A549 (cell line): ENCODE measurements at regions not wholly inside any gene's neighbourhood (a gene's known extent, or its start where the extent isn't known, plus 50 kb on each side); places are given as distances from the start of the nearest gene placed in this dataset.

ENCODE experiments used
- ATAC-seq, 2 experiments: fragments of 200-7000 bp in 1 of 2; fragments of >200 bp in 1 of 2; cut with Nextera tagmentation in 1 of 2; cut with Tn5 transposase in 1 of 2; 3 replicates each; pipeline versions ENCODE4 v1.8.0 to v1.9.1; 2018 to 2020; ENCODE audit warnings: mild to moderate bottlenecking in 1 of 2, moderate library complexity in 1 of 2
- CTCF ChIA-PET: fragments of 300-600 bp; sonication (Branson Sonifier 250); formaldehyde crosslinking; extraction: SDS; loops from one replicate; lab custom pipeline; 2021; ENCODE audit warnings: antibody characterized with exemption, inconsistent platforms; lab: Yijun Ruan, JAX
- POLR2A ChIA-PET: fragments of 350-600 bp; formaldehyde crosslinking; extraction: SDS; loops from one replicate; lab custom pipeline; 2021; ENCODE audit warnings: antibody characterized with exemption, inconsistent platforms; lab: Yijun Ruan, JAX
- DNase-seq, 2 experiments: peaks; one replicate each; pipeline versions ENCODE4 v3.0.0 to v3.0.0-alpha.2; 2011 to 2016; ENCODE audit warnings: low read depth in 1 of 2, low spot score in 1 of 2
- FAIRE-seq: peaks from 2 replicates; lab custom pipeline; 2011; peaks lifted over from hg19 to GRCh38; lab: Jason Lieb, UNC
- H3K27ac ChIP-seq, 2 experiments: fragments of >200 bp; sonication (Bioruptor Twin); formaldehyde crosslinking; 3 replicates each; pipeline ENCODE4 v1.5.1; 2016 to 2017
- H3K4me1 ChIP-seq: fragments of >200 bp; sonication (Bioruptor Twin); formaldehyde crosslinking; 3 replicates; pipeline ENCODE4 v1.6.1; 2016
- H3K4me2 ChIP-seq: fragments of >200 bp; sonication (Bioruptor Twin); formaldehyde crosslinking; 3 replicates; pipeline ENCODE4 v1.6.1; 2016
- H3K4me3 ChIP-seq: fragments of >200 bp; sonication (Bioruptor Twin); formaldehyde crosslinking; 3 replicates; pipeline ENCODE4 v1.5.1; 2016
- H3K9me3 ChIP-seq: fragments of >200 bp; sonication (Bioruptor Twin); formaldehyde crosslinking; 3 replicates; pipeline ENCODE4 v1.6.1; 2016
- CBX2 ChIP-seq: fragments of 200-600 bp; sonication (generic); IDR thresholded peaks from 2 replicates; pipeline ENCODE4 v1.6.1; 2016; ENCODE audit warnings: low read depth, mild to moderate bottlenecking, borderline replicate concordance
- CHD2 ChIP-seq: fragments of 150-350 bp; IDR thresholded peaks from 2 replicates; pipeline ENCODE4 v1.6.1; 2014; ENCODE audit warnings: low read length; ENCODE audit not compliant: partially characterized antibody
- CHD4 ChIP-seq: fragments of 200-600 bp; sonication (generic); IDR thresholded peaks from 2 replicates; pipeline ENCODE4 v1.6.1; 2016; ENCODE audit warnings: antibody characterized with exemption, mild to moderate bottlenecking, borderline replicate concordance
- EHF ChIP-seq: fragments of 250-450 bp; sonication (Bioruptor Pico); IDR thresholded peaks from 2 replicates; pipeline ENCODE4 v1.5.0; 2020; ENCODE audit warnings: mild to moderate bottlenecking
- EP300 ChIP-seq, 2 experiments: fragments of >200 bp; sonication (Bioruptor Twin); formaldehyde crosslinking; IDR thresholded peaks; 2 replicates in 1 of 2; 3 replicates in 1 of 2; pipeline ENCODE4 v1.6.1; 2016 to 2017
- ESRRA ChIP-seq: fragments of 150-350 bp; IDR thresholded peaks from 2 replicates; pipeline ENCODE4 v1.6.1; 2014; ENCODE audit warnings: mild to moderate bottlenecking, low read length, borderline replicate concordance
- FOSB ChIP-seq: fragments of 250-450 bp; sonication (Bioruptor Pico); IDR thresholded peaks from 2 replicates; pipeline ENCODE4 v1.5.0; 2020; ENCODE audit warnings: mild to moderate bottlenecking, moderate library complexity
- FOSL2 ChIP-seq, 2 experiments: fragments of 450-650 bp in 1 of 2; fragments of >200 bp in 1 of 2; sonication (Bioruptor Twin) in 1 of 2; formaldehyde crosslinking; IDR thresholded peaks; 2 replicates each; pipeline versions ENCODE4 v1.5.0 to v1.6.1; 2016 to 2020; ENCODE audit warnings: mild to moderate bottlenecking in 1 of 2, moderate library complexity in 1 of 2
- HEYL ChIP-seq: fragments of 250-450 bp; sonication (Bioruptor Pico); IDR thresholded peaks from 2 replicates; pipeline ENCODE4 v1.8.0; 2021; ENCODE audit warnings: mild to moderate bottlenecking, moderate library complexity
- HOXB13 ChIP-seq: fragments of 250-450 bp; sonication (Bioruptor Pico); IDR thresholded peaks from 2 replicates; pipeline ENCODE4 v1.5.0; 2020; ENCODE audit warnings: low read depth, mild to moderate bottlenecking, moderate library complexity
- KDM1A ChIP-seq: fragments of 200-600 bp; sonication (generic); IDR thresholded peaks from 2 replicates; pipeline ENCODE4 v1.6.1; 2016; ENCODE audit warnings: low read depth, mild to moderate bottlenecking
- MAFK ChIP-seq: fragments of 450-650 bp; IDR thresholded peaks from 2 replicates; pipeline ENCODE4 v1.6.1; 2014; ENCODE audit not compliant: partially characterized antibody
- NR3C1 ChIP-seq: fragments of >200 bp; sonication (Bioruptor Twin); formaldehyde crosslinking; IDR thresholded peaks from 3 replicates; pipeline ENCODE4 v1.6.1; 2017
- PHF8 ChIP-seq: fragments of 200-600 bp; sonication (generic); IDR thresholded peaks from 2 replicates; pipeline ENCODE4 v1.6.1; 2016; ENCODE audit warnings: low read depth, mild to moderate bottlenecking, antibody characterized with exemption, moderate library complexity, borderline replicate concordance
- POLR2A ChIP-seq: IDR thresholded peaks from 2 replicates; pipeline ENCODE4 v1.6.1; 2012; ENCODE audit warnings: mild to moderate bottlenecking, low read length
- RARB ChIP-seq: fragments of 250-450 bp; sonication (Bioruptor Pico); IDR thresholded peaks from 2 replicates; pipeline ENCODE4 v1.8.0; 2021; ENCODE audit warnings: mild to moderate bottlenecking, moderate library complexity
- RCOR1 ChIP-seq: fragments of 150-350 bp; IDR thresholded peaks from 2 replicates; pipeline ENCODE4 v1.6.1; 2014; ENCODE audit warnings: antibody characterized with exemption, low read length, low read depth
- RFX5 ChIP-seq: fragments of 450-650 bp; IDR thresholded peaks from 2 replicates; pipeline ENCODE4 v1.7.1; 2014; ENCODE audit warnings: antibody characterized with exemption, mild to moderate bottlenecking, moderate library complexity
- RNF2 ChIP-seq: fragments of 200-600 bp; sonication (generic); IDR thresholded peaks from 2 replicates; pipeline ENCODE4 v1.6.1; 2016; ENCODE audit warnings: low read depth, mild to moderate bottlenecking, antibody characterized with exemption, moderate library complexity, borderline replicate concordance
- SMC3 ChIP-seq: fragments of >200 bp; sonication (Bioruptor Twin); formaldehyde crosslinking; IDR thresholded peaks from 3 replicates; pipeline ENCODE4 v1.6.1; 2018; ENCODE audit warnings: inconsistent platforms
- ZFP36 ChIP-seq: fragments of 450-650 bp; IDR thresholded peaks from 2 replicates; pipeline ENCODE4 v1.6.1; 2014; ENCODE audit warnings: borderline replicate concordance; ENCODE audit not compliant: partially characterized antibody
- ZSCAN20 ChIP-seq: fragments of 250-450 bp; sonication (Bioruptor Pico); IDR thresholded peaks from 2 replicates; pipeline ENCODE4 v1.8.0; 2022; ENCODE audit warnings: mild to moderate bottlenecking, moderate library complexity
- WGBS: methylation state at CpG from one replicate; pipeline ENCODE4 v1.1.6; 2017; ENCODE audit errors: missing lambda C conversion rate; 5-methylcytosine and 5-hydroxymethylcytosine counted together
- TF ChIP-seq, protein P1 (sequence below): fragments of 450-650 bp; IDR thresholded peaks from 2 replicates; pipeline ENCODE4 v1.6.1; 2014; ENCODE audit warnings: antibody characterized with exemption
- TF ChIP-seq, protein P2 (sequence below): fragments of 250-450 bp; sonication (Bioruptor Pico); IDR thresholded peaks from 2 replicates; pipeline ENCODE4 v1.5.0; 2020; ENCODE audit warnings: low read depth, mild to moderate bottlenecking, moderate library complexity

DNA sequence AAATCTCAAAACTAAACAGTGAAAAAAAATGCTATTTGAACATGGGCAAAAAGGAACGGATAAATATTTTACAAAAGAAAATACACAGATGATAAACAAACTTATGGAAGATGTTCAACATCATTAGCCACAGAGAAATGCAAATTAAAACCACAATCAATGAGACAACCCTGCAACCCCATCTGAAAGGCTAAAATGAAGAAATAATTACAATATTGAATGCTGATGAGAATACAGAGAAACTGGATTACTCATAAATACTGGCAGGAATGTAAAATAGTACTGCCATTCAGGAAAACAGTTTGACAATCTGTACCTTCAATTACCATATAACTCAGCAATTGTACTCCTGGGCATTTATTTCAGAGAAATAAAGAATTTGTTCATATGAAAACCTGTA, 193.1 kb upstream of the UBE2E3 start:
- H3K4me3 ChIP-seq = no peak overlapping the region
- H3K9me3 ChIP-seq = no peaks in the 10 kb centered on the region
- no peaks in the 10 kb centered on the region for H3K4me1 ChIP-seq
- no peak for TF ChIP-seq HOXB13
- no peak for TF ChIP-seq CHD4
- no peak for TF ChIP-seq RFX5
- TF ChIP-seq KDM1A = no peak
- ChIA-PET POLR2A (no interaction called here), CTCF (no interaction called here)
- no peak overlapping the region for H3K4me2 ChIP-seq
- no peak for ATAC-seq
- DNase-seq = no peak
- 62% methylated on average over 1 of the region's 1 CpG for WGBS
- no peak overlapping the region for H3K27ac ChIP-seq
- no peak for FAIRE-seq

DNA sequence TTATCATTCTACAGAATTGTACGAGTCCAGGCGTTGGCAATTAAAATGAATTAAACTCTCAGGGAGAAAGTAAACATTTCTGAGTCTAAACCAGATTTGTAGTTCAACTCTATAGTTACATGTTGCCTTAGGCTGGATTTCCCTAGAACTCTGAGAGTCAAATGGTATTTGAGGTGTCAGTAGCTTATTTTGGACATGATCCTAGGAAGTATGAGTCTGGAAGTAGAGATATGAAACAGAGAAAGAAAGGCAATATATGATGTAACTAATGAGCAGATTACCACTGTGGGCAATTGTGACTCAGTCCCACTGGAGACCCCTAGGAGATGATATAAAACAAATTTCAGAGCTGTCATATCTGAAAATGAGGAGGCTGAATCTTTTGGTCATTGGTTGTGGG, 199.1 kb upstream of the UBE2E3 start:
- DNase-seq (no peak), ATAC-seq (no peak), FAIRE-seq (no peak)
- POLR2A ChIA-PET = no interaction called here
- Histone ChIP-seq H3K27ac (no peak overlapping the region), H3K4me2 (no peak overlapping the region), H3K4me3 (no peak overlapping the region), H3K9me3 (no peaks in the 10 kb centered on the region), H3K4me1 (no peaks in the 10 kb centered on the region)
- CTCF ChIA-PET = no interaction called here
- TF ChIP-seq RNF2 (no peak), RFX5 (no peak), EHF (CRISPR knock-in tag) (no peak), POLR2A (no peak), CBX2 (no peak), ZFP36 (no peak), HOXB13 (no peak), ESRRA (no peak), RARB (CRISPR knock-in tag) (no peak), RCOR1 (no peak), FOSB (CRISPR knock-in tag) (no peak), MAFK (no peak), HEYL (CRISPR knock-in tag) (no peak), SMC3 (no peak)
- TF ChIP-seq, protein P1, sequence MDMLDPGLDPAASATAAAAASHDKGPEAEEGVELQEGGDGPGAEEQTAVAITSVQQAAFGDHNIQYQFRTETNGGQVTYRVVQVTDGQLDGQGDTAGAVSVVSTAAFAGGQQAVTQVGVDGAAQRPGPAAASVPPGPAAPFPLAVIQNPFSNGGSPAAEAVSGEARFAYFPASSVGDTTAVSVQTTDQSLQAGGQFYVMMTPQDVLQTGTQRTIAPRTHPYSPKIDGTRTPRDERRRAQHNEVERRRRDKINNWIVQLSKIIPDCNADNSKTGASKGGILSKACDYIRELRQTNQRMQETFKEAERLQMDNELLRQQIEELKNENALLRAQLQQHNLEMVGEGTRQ = no peak
- TF ChIP-seq, protein P2, sequence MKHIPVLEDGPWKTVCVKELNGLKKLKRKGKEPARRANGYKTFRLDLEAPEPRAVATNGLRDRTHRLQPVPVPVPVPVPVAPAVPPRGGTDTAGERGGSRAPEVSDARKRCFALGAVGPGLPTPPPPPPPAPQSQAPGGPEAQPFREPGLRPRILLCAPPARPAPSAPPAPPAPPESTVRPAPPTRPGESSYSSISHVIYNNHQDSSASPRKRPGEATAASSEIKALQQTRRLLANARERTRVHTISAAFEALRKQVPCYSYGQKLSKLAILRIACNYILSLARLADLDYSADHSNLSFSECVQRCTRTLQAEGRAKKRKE = no peak
- WGBS = 89% methylated on average over 2 of the region's 2 CpGs

- ATAC-seq (no peak), DNase-seq (no peak), FAIRE-seq (no peak)
- CTCF ChIA-PET = no interaction called here
- Histone ChIP-seq H3K4me3 (no peak overlapping the region), H3K27ac (no peak overlapping the region), H3K9me3 (no peaks in the 10 kb centered on the region), H3K4me2 (no peak overlapping the region), H3K4me1 (no peaks in the 10 kb centered on the region)
- no peak for TF ChIP-seq CHD2
- no peak for TF ChIP-seq NR3C1
- TF ChIP-seq EP300 (IDR thresholded peaks at IDR 0.05) = no peak
- TF ChIP-seq PHF8 = no peak
- TF ChIP-seq HEYL (CRISPR knock-in tag) = no peak
- no peak for TF ChIP-seq EHF (CRISPR knock-in tag)
- TF ChIP-seq FOSB (CRISPR knock-in tag) = no peak
- TF ChIP-seq FOSL2 (IDR thresholded peaks at IDR 0.05) = no peak
- no peak for TF ChIP-seq FOSL2 (CRISPR knock-in tag; IDR thresholded peaks at IDR 0.05)
- no peak for TF ChIP-seq ZSCAN20 (CRISPR knock-in tag)
- no peak for TF ChIP-seq POLR2A
- TF ChIP-seq RFX5 = no peak
- 91% methylated on average over 5 of the region's 5 CpGs for WGBS
- POLR2A ChIA-PET = no interaction called here
These were observed 202.1 kb upstream of the UBE2E3 start for GRCh38 chr2:180778291-180778690.
